SKM-1 (cell line): ENCODE measurements at regions not wholly inside any gene's neighbourhood (a gene's known extent, or its start where the extent isn't known, plus 50 kb on each side); places are given as distances from the start of the nearest gene placed in this dataset.

ENCODE experiments used
- DNase-seq: peaks from one replicate; lab custom pipeline; 2025; ENCODE audit not compliant: unreplicated experiment; lab: John Stamatoyannopoulos, UW

DNA sequence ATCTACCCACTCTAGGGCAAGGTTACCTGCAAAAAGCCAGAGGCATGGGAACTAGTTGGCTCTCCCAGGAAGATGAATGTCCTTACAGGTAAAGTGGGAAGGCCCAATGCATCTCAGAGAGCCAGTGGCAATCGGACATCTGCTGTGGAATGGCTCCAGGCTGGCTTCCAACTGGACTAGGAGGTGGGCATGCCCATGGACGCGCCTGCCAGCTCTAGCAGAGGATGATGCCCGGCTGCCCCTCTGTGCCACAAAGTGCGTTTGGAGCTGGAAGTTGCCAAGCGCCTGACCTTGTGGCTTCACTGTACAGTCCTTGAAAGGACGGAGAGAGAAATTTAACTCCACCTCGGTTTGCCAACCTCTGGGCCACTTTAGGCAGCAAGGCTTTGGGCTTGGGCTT lies 84.4 kb downstream of the NR2F2 start:
- no peak for DNase-seq

DNA sequence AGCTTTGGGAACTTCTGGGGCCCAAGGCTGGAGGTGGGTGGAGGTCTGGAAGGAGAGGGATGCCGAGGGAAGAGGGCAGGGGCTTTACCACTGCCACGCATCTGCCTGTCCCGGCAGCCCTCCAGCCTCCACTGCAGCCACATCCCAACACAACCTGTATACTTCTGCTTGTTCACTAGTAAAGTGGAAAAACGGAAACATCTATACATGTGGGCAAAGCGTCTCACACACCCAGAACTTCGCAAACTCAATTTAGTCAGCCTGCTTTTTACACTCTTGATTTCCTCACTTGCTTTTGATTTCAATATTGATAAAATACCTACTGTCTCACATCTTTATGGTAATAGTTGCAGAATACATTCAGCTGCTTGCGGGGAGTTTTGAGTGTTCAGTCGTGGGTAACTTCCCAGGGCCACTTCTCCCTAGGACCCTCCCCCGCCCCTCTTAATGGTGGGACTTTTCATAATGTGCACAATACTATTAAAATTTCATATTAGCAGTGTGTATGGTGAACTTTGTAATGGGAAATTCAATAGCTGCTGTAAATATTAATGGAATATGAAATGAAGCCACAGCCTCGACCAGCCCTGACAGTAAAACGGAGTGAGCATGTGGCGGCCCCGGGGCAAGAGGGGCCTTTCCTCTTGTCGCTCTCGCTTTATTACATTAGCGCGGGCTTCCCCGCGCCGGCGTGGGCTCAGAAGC lies 85.2 kb downstream of the NR2F2 start:
- no peak for DNase-seq

DNA sequence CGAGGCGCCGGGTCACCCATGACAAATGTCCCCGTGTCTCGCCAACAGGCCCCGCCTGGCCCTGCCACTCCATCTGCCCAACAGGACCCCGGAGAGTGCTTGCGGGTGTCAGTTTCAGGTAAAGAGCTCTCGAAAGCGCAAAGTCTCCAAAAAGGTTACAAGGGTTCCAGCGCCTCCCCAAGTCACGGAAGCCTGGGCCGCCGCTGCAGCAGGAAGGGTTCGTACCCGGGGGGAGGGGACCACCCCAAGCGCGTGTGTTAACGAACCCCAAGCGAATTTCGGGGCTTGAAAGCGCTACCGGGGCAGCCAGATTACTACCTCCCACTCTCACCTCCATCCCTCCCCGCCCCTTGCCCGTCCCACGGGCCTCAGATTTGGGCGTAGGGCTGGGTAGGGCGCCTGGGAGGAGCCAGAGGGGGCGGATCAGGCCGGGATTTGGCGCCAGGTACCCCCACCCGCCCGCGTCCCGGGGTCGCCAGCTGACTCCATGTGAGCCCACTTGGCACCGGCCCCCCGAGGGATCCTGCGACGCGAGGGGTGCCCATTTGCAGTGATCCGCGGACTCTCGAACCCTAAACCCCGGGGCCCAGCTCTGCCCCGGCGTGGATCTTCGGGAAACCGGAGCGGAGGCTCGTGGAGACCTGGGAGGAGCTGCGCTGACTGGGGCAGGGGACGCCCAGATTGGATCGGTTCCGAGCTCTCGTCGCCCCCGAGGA lies 85.9 kb downstream of the NR2F2 start:
- no peak for DNase-seq

DNA sequence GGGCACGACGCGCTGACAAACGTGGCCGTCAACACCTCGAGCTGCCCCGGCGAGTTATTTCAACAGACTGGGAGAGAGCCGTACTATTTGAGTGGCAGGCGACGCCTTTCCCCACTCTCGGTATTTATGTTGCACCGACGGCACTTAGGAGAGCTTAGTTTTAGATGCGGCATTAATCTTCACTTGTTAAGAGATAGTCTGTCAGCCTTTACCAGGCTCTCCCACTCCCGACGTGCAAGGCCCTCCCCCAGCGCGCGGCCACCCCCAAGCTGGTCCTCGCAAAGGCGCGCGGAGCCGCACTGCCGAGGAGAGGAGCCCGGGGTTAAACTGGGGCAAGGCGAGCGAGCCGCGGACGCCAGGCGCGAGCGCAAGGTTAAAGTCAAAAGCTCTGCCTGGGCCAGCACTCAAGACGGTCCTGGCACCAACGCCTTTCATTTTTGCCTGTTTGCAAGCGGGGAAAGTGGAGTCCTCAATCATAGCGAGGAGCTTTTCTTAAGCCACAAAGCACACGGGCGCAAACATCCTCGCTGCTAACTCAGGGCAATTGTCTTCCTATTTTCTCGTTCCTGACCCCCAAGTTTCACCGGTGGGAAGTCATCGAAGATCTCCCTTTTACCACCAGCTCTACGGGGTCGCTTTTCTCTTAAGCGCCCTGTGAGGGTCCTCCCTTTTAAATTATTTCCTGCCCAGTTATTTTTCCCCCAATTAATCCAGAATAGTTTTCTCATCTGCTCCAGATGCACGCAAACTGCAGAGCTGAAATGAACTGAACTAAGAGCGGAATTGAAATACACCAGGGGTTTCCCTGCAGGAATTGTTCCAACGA lies 86.6 kb downstream of the NR2F2 start:
- DNase-seq = no peak

DNA sequence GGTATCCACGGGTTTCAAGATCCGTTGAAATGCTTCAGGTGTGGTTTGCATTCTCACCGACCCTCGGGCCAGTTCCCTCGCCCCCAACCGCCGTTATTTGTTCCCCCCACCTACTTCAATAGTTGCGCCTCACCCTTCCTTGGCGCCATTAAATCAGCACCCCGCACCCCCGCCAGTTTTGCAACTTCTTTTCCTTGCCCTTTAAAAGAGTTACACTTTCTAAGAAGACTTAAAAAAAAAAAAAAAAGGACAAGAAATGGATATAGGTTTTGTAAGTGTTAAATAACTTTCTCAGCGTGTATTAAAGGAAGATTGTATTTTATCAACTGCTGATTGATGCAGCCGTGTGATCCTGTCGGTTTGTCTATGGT lies 87.2 kb downstream of the NR2F2 start:
- no peak for DNase-seq

DNA sequence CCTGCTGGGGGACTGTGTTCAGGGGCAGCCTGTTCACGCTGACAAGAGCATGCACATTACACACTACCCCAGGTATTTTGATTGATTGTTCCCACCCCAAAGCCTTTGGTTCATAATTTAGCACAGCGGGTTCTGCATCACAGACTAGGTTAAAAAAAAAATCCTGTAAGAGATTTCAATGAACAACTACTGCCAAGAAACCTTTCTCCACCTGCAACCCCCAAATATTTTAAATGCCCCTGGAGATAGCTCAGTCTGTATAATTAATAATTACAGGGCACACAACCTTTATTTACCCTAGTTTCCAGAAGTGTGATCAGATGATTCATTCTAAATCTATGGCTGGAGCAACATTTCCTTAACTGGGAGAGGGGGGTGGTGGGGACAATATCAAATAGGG lies 87.6 kb downstream of the NR2F2 start:
- no peak for DNase-seq

DNA sequence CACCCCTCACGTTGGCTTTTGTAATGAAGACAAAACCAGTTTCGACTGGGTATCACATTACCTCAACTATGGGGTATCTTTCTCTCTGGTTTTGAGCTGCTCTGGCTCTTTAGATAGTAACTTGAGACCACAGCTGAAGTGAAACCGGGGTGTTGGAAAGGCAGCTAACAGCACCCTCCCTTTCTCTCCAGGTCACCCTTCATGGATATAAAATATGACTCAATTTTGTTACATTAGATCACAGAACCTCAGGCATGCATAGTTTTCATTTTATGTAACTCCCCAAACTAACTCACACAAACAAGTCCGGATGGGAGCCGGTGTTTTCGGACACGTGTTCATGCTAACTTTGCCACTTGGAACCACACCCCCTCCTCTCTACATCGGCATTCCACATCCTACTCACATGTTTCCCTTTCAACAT lies 90.7 kb downstream of the NR2F2 start:
- DNase-seq = no peak

DNA sequence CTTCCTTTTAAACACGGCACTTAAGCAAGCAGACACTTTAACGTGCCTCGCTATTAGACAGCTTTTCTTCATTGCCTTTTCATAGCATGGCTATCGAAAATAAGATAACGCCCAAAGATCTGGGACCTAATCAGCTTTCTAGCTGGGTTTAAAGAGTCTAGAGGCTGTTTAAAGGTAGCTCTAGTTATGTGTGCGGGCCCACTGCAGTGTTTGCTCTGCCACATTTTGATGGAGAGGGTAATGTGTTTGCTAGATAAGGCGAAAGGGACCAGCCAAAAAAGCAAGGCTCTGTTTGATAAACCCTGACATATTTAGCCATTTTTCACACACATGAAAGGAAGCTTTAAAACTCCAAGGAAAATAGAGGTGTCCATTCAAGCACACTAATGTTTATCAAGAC lies 91.6 kb downstream of the NR2F2 start:
- DNase-seq = no peak

DNA sequence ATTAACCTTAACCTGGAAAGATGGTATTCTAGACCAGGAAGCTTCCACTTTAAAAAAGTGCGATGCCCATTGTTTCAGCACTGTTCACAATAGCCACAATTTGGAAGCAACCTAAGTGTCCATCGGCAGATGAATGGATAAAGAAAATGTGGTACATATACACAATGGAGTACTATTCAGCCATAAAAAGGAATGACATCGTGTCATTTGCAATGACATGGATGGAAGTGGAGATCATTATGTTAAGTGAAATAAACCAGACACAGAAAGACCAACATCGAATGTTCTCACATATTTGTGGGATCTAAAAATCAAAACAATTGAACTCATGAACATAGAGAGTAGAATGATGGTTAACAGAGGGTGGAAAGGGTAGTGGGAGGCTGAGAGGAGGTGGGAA lies 94.2 kb downstream of the NR2F2 start:
- no peak for DNase-seq

DNA sequence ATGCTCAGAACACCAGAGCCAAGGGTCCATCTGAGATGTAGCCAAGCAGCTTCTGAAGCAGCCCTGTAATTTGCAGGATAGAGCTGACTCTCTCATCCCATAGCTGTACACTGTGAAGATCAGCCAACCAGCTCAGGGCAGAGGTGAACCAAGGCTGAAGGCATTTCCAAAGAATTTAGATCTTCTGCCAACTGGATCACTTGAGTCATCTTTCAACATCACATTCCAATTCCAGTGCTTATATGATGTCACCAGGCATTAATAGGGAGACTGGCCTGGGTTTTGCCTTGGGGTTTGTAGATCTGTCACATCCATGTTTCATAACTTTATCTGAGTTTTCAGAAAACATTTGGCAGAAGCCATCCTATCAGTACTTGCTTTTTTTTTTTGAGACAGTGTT lies 98.2 kb downstream of the NR2F2 start:
- no peak for DNase-seq

DNA sequence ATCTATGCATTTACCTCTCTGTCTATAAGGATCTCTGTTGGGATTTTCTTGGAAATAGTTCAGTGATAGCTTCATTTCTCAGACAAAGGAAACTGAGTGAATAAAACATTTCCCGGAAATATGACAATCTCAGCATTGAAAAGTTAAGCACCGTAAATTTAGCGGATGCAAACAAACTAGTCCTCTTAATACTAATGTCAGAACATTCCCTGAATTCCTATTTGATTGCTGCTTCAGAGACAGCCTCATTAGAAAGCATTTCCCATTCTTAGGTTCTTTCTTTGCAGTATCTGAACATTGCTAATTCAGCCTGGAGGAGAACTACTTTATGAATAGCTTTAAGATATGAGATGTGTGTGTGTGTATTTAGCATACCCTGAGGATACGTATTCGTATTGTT lies 101.3 kb downstream of the NR2F2 start:
- no peak for DNase-seq

DNA sequence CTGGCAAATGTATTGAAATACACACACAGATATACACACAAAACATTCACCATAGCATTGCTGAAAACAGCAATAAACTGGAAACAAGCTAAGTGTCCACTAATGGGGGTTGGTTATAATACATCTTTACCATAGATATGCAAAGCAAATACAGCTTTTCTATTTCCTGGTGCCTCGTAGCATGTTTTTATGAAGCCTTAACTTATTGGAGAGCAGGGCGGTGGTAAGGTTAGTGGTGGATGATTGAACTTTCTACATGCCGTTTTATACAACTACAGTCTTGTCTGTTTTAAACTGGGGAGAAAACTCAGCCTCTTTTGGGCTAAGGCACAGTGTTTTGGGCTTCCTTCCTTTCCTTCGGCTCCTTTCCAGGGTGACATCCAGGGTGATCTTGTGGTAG lies 104.5 kb downstream of the NR2F2 start:
- DNase-seq = no peak

DNA sequence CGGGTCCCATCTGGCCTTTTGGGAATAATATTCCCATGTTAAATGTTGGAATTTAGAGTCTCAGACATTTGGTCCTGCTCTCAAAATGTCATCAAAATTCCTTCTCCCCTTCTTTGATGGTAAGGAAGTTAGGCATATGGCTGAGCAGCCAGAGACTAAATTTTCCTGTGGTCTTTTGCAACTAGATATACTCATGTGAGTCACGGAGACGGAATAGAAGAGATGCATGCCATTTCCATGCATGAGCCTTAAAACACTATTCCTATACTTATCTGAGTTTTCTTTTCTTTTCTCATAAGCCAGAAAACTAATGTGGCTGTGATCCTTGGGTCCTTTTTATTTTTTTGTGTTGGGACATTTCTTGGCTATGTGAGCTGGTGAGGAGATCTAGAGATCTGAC lies 105.3 kb downstream of the NR2F2 start:
- no peak for DNase-seq

DNA sequence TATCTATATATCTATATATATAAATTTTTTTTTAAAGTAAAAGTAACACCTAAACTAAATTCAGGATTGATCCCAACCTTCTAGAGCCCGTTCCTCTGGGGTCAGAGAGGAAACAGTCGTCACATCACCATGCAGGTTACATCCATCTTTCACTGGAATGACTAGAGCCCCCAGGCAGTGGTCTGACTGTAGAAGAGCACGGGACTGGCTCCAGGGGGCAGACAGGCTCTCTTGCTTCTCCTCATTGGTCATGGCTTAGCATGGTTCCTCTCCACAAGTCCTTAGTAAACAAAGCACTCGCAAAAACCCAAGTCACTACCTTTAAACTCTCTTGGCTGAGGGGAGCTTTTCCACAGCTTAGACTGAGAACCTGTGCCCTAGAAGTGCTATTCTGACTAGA lies 110.5 kb downstream of the NR2F2 start:
- DNase-seq = no peak

DNA sequence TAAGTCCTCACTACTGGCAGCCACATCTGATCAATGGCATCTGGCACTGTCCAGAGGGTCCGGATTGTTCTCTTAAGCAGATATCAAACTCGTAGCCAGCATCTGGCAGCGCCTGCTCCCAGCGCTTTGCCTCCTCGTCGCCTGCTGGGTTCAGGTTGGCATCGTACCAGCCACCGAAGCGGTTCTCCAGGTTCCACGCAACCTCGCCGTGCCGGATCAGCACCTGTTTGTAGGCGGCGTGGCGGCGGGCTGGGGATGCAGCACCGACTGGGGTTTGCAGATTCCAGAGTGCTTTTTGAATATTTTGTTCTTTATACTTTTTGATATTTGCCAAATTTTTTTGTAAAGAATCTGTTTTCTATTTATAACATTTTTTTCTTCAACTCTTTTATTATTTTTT lies 111.6 kb downstream of the NR2F2 start:
- DNase-seq = no peak

DNA sequence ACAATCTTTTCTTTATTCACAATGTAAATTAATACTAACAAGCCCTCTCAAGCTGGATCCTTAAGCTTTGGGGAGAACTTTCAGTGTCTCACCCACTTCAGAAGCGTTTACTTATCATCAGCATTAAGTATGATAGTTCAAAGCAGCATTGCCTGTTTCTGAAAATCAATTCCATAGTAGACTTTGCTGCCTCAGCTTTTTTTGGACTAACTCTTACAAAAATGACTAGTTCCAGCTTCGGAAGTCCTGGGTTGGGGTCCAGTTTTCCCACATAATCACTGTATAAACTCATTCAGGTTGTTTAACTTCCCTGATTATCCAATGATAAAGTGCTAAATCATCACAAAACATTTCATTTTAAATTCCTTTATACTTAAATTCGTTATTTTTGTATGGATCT lies 114.4 kb downstream of the NR2F2 start:
- DNase-seq = no peak

DNA sequence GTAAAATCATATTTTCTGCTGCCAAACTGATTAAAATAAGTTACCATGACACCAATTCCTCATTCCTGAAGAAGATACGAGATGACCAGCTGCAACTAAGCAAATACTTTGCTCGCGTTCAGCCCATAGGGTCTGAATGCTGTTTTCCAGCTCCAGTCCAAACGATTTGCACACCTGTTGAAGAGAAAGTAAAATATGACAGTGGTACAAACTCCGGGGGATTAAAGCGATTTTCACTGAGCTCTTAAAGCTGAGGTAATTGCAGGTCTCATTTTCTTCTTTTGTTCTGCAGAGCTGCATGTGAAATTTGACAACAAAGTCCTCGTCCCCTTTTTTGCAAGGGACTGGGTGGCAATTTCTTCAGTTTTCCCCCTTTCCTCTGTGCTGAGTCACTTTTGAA lies 118.4 kb downstream of the NR2F2 start:
- DNase-seq = no peak

DNA sequence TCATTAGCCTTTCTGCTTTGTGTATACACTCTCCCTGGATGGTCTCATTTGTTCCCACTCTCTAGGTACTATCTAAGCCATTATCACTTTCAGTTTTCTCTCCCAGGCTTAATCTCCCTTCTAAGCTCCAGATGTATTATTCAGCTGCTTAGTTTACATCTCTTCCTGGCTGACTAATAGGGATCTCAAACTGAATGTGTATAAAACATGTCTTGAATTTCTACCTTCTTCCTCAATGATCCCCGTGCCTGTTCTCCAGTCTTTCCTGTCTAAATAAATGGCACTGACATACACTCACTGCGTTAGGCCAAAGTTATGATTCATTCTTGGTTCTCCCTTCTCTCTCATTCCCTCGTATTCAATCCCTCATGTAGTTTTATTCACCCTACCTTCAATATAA lies 127.3 kb downstream of the NR2F2 start:
- DNase-seq = no peak

DNA sequence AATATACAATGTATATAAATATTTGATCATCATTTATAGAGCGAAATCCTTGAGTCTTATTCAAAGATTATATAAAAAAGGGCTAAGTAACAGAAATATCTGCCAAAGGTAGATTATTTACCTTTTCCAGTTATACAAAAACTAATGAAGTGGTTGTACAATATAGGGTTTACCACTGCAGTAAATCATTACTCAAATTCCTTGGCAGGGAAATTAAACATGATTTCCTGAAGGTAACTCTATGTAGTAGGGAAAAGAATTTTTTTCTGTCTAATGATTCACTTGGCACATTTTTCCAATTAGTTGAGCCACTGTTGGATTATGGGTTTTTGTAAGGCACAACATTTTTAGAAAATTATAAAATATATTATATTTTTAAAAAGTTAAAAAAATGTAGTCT lies 129.6 kb downstream of the NR2F2 start:
- no peak for DNase-seq

DNA sequence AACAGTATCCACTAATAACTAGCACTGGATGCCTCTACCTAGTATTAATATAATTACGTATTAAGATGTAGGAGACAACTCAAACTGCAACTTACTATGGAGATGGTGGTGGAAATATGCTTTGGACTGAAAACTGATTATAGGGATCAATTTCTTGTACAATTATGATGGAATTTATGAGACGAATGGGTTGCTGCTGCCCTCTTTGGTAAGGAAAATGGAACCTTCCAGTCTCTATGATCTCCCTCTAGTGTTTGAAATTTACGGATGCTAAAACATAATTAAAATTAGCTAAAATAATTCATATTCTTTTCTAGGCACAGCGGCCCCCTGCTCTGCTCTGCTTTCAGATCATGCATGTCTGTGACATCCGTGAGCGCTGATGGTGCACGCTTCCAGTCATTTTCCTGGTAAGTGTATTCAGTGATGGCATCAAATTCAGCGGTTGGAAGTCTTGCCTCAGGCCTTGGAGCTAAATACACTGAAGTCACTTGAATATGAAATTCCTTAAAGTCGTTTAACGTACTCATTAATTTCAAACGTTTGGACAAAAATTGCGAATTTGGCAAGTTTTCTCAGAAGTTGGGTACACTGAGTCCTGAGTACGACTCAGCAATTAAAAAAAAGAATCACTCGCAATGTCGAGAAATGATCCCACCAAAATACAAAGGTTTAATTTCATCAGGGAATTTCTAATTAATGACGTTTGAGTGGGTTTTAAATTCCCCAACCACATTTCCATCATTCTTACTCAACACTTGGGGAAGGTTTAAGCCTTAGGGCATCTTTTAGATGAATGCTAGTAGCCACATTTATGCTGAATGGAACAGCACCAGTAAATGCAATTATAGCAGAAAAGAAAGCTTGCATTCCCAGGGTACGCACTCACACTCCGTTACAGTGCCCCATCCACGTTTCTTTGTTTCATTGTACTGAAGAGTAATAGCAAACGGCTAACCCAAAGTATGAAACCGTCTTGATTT lies 132.6 kb downstream of the NR2F2 start:
- no peak for DNase-seq

DNA sequence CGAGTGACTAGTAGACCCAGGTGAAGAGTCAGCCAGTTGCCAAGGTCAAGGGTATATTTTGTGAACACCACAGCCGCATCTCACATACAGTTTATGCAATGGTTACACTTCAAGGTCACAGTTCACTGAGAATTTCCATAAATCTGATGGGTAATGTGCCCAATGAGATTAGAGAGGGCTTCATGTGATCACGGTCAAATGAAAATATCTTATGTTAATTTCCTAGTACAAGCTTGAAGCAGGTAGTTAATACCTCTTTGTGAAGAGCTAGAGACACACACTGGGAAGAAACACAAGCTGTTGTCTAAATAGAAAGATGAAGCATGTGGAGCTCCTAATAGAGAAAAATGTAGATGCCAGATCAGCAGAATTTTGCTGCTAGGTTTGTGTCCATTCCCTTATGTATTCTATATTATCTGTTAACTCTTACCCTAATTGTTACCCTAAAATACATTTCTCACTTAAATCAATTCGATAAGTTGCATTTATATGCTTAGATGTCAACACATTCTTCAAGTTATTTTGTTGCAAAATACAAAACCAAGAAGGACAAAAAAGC lies 136.0 kb downstream of the NR2F2 start:
- DNase-seq = no peak
